ENCODE measurements at regions not wholly inside any gene's neighbourhood (a gene's known extent, or its start where the extent isn't known, plus 50 kb on each side); places are given as distances from the start of the nearest gene placed in this dataset.
"Not testable (repeated sequence)": the region's sequence is repeated elsewhere in the genome, so short reads cannot be mapped to it uniquely, and the experiment has no call there.

- no peak for DNase-seq (ENCODE audit: low read depth)
Measured at GRCh38 chr3:55156851-55157650, 229.2 kb upstream of the LRTM1 start.

GRCh38 chr3:55147856-55148720, 220.2 kb upstream of the LRTM1 start:
- no peak for DNase-seq (ENCODE audit: low read depth)

GRCh38 chr3:55147406-55147805, 219.5 kb upstream of the LRTM1 start:
- DNase-seq (ENCODE audit: low read depth): no peak

GRCh38 chr3:55146216-55146615, 218.4 kb upstream of the LRTM1 start:
- DNase-seq (ENCODE audit: low read depth): no peak

GRCh38 chr3:55144015-55144673, 216.3 kb upstream of the LRTM1 start:
- DNase-seq (ENCODE audit: low read depth): no peak

GRCh38 chr3:55143336-55143735, 215.5 kb upstream of the LRTM1 start:
- DNase-seq (ENCODE audit: low read depth): no peak

- DNase-seq (ENCODE audit: low read depth): not testable (repeated sequence)
Measured at GRCh38 chr3:55136291-55136690, 208.4 kb upstream of the LRTM1 start.

GRCh38 chr3:55128225-55128823, 200.5 kb upstream of the LRTM1 start:
- DNase-seq (ENCODE audit: low read depth): no peak

GRCh38 chr3:55127565-55127964, 199.7 kb upstream of the LRTM1 start:
- DNase-seq (ENCODE audit: low read depth): no peak

GRCh38 chr3:55124371-55124770, 196.5 kb upstream of the LRTM1 start:
- no peak for DNase-seq (ENCODE audit: low read depth)
